K562 (cell line): ENCODE measurements at regions not wholly inside any gene's neighbourhood (a gene's known extent, or its start where the extent isn't known, plus 50 kb on each side); places are given as distances from the start of the nearest gene placed in this dataset.

Experiments used
- CREB1 ChIP-seq, 2 experiments: sonication (generic) in 1 of 2; formaldehyde crosslinking in 1 of 2; IDR thresholded peaks; 2 replicates each; pipeline versions ENCODE4 v1.6.1 to v1.8.0; 2012 to 2022; ENCODE audit warnings: inconsistent platforms in 1 of 2, mild to moderate bottlenecking in 1 of 2, missing genetic modification reagents in 1 of 2, moderate library complexity in 1 of 2
- ERF ChIP-seq: fragments of 450-650 bp; formaldehyde crosslinking; IDR thresholded peaks from 2 replicates; pipeline ENCODE4 v1.4.0; 2020; ENCODE audit warnings: mild to moderate bottlenecking, mixed read lengths
- POLR2A ChIP-seq: fragments of 450-650 bp; conservative IDR thresholded peaks from 2 replicates; pipeline ENCODE4 v1.6.1; 2016
- TEAD2 ChIP-seq: fragments of 450-650 bp; IDR thresholded peaks from 2 replicates; pipeline ENCODE4 v1.6.1; 2016; ENCODE audit warnings: missing genetic modification characterization, control low read depth, missing compliant biosample characterization
- ZNF253 ChIP-seq: fragments of 250-450 bp; sonication (Bioruptor Pico); conservative IDR thresholded peaks from 2 replicates; pipeline ENCODE4 v1.6.1; 2021; ENCODE audit warnings: mild to moderate bottlenecking
- TF ChIP-seq, protein P1 (sequence below), 3 experiments: IDR thresholded peaks in 2 of 3; conservative IDR thresholded peaks in 1 of 3; 2 replicates each; pipeline ENCODE4 v1.5.1; 2011 to 2012; ENCODE audit warnings: low read length in 3 of 3, mild to moderate bottlenecking in 3 of 3, control low read depth in 2 of 3, improper control_type of control experiment in 1 of 3, inconsistent platforms in 1 of 3, low read depth in 1 of 3, mixed read lengths in 1 of 3, moderate library complexity in 1 of 3; ENCODE audit not compliant: insufficient read depth in 2 of 3

GRCh38 chr1:118250232-118250631 lies 65.2 kb upstream of the SPAG17 start:
- no peak for TF ChIP-seq ERF
- no peak for TF ChIP-seq POLR2A
- TF ChIP-seq, protein P1, sequence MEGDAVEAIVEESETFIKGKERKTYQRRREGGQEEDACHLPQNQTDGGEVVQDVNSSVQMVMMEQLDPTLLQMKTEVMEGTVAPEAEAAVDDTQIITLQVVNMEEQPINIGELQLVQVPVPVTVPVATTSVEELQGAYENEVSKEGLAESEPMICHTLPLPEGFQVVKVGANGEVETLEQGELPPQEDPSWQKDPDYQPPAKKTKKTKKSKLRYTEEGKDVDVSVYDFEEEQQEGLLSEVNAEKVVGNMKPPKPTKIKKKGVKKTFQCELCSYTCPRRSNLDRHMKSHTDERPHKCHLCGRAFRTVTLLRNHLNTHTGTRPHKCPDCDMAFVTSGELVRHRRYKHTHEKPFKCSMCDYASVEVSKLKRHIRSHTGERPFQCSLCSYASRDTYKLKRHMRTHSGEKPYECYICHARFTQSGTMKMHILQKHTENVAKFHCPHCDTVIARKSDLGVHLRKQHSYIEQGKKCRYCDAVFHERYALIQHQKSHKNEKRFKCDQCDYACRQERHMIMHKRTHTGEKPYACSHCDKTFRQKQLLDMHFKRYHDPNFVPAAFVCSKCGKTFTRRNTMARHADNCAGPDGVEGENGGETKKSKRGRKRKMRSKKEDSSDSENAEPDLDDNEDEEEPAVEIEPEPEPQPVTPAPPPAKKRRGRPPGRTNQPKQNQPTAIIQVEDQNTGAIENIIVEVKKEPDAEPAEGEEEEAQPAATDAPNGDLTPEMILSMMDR (IDR thresholded peaks at IDR 0.05 in 2 of 3, conservative IDR thresholded peaks at IDR 0.05 in 1 of 3; ENCODE audit: insufficient read depth in 2 of 3, low read depth in 1 of 3, low read length in 3 of 3): no peak
- TF ChIP-seq ZNF253 (CRISPR knock-in tag): no peak
- TF ChIP-seq CREB1 (IDR thresholded peaks at IDR 0.05): no peak
- TF ChIP-seq CREB1 (CRISPR knock-in tag; IDR thresholded peaks at IDR 0.05): no peak
- TF ChIP-seq TEAD2 (tag): no peak
